HL-60/S4 (cell line): ENCODE measurements at regions not wholly inside any gene's neighbourhood (a gene's known extent, or its start where the extent isn't known, plus 50 kb on each side); places are given as distances from the start of the nearest gene placed in this dataset.
"Not testable (repeated sequence)": the region's sequence is repeated elsewhere in the genome, so short reads cannot be mapped to it uniquely, and the experiment has no call there.

Experiments
- in situ Hi-C: fragments of 300-500 bp; cut with MboI; formaldehyde crosslinking; loops from 2 replicates; pipeline ENCODE4 v1.14.3; 2022; ENCODE audit warnings: low sequenced_read_pairs

GRCh38 chr19:33866696-33867095, 70.0 kb downstream of the KCTD15 start:
- in situ Hi-C loops, result no loop called here

GRCh38 chr19:33868076-33868735, 71.5 kb downstream of the KCTD15 start:
- in situ Hi-C loops, result no loop called here

GRCh38 chr19:33868788-33869412, 72.2 kb downstream of the KCTD15 start:
- in situ Hi-C loops, result no loop called here

GRCh38 chr19:33870298-33870932, 73.7 kb downstream of the KCTD15 start:
- in situ Hi-C loops, result not testable (repeated sequence)

- in situ Hi-C loops, result no loop called here
Measured at GRCh38 chr19:33871605-33872004, 74.9 kb downstream of the KCTD15 start.

GRCh38 chr19:33872445-33873320, 76.0 kb downstream of the KCTD15 start:
- in situ Hi-C loops, result no loop called here

GRCh38 chr19:33875071-33875470, 78.4 kb downstream of the KCTD15 start:
- in situ Hi-C loops, result no loop called here

- in situ Hi-C loops, result no loop called here
Measured at GRCh38 chr19:33876192-33876591, 79.5 kb downstream of the KCTD15 start.

- in situ Hi-C loops, result no loop called here
Measured at GRCh38 chr19:33878030-33878544, 81.4 kb downstream of the KCTD15 start.

GRCh38 chr19:33878910-33879810, 82.5 kb downstream of the KCTD15 start:
- in situ Hi-C loops, result no loop called here

GRCh38 chr19:33879818-33880575, 83.3 kb downstream of the KCTD15 start:
- in situ Hi-C loops, result no loop called here

- in situ Hi-C loops, result no loop called here
Measured at GRCh38 chr19:33883859-33884519, 87.3 kb downstream of the KCTD15 start.

- in situ Hi-C loops, result no loop called here
Measured at GRCh38 chr19:33885236-33885635, 88.6 kb downstream of the KCTD15 start.

- in situ Hi-C loops, result no loop called here
Measured at GRCh38 chr19:33887891-33888290, 91.2 kb downstream of the KCTD15 start.

- in situ Hi-C loops, result no loop called here
Measured at GRCh38 chr19:33888665-33889064, 92.0 kb downstream of the KCTD15 start.

- in situ Hi-C loops, result no loop called here
Measured at GRCh38 chr19:33890569-33890968, 93.9 kb downstream of the KCTD15 start.

- in situ Hi-C loops, result no loop called here
Measured at GRCh38 chr19:33891773-33892172, 95.1 kb downstream of the KCTD15 start.

- in situ Hi-C loops, result no loop called here
Measured at GRCh38 chr19:33894787-33895186, 98.1 kb downstream of the KCTD15 start.

GRCh38 chr19:33895366-33895765, 98.7 kb downstream of the KCTD15 start:
- in situ Hi-C loops, result no loop called here
